Activated CD4-positive, alpha-beta T cell treated with anti-CD3 and anti-CD28 coated beads for 48 hours (primary cell): ENCODE measurements at regions not wholly inside any gene's neighbourhood (a gene's known extent, or its start where the extent isn't known, plus 50 kb on each side); places are given as distances from the start of the nearest gene placed in this dataset.

Experiments
- DNase-seq: peaks from one replicate; pipeline ENCODE4 v3.0.0-alpha.2; 2020

- no peak for DNase-seq
These were observed 550.3 kb downstream of the FSCB start for GRCh38 chr14:43956741-43957140.

- no peak for DNase-seq
These were observed 557.7 kb downstream of the FSCB start for GRCh38 chr14:43949400-43949799.

GRCh38 chr14:43939836-43940235 is 567.2 kb downstream of the FSCB start:
- no peak for DNase-seq

GRCh38 chr14:43938588-43939281 is 568.3 kb downstream of the FSCB start:
- no peak for DNase-seq

- DNase-seq, result no peak
These were observed 570.1 kb downstream of the FSCB start for GRCh38 chr14:43937001-43937400.

DNA sequence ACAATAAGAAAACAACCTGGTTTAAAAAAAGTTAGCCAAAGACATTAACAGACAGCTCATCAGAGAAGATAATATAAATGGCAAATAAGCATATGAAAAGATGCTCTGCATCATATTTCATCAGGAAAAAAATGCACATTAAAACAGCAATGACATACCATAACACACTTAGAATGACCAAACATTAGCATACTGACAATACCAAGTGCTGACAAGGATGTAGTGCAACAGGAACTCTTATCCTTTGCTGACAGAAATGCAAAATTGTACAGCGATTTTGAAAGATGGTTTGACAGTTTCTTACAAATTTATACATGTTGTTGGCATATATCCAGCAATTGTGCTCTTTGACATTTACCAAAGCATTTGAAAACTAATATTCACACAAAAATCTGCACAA is 573.0 kb downstream of the FSCB start:
- DNase-seq, result no peak

DNA sequence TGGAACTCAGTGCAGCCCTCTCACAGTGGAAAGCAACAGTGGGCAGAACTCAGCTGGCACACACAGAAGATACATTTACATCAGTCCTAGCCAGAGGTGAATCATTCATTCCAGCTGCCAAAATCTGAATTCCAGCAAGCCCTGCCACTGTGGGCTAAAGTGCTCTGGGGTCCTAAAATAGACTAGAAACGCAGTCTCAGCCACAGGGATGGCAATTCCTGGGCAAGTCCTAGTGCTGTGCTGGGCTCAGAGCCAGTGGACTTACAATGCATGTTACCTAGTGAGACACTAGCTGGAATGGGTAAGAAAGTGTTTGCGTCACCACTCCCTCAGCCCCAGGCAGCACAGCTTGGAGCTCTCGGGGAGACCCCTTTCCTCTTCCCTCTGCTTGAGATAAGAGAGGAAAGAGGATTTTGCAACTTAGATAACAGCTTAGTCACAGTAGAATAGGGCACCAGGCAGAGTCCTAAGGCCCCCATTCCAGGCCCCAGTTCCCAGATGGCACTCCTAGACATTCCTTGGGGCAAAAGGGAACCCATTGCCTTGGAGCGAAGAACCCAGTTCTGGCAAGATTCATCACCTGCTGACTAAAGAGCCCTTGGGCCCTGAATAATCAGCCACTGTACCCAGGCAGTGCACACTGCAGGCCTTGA is 592.9 kb downstream of the FSCB start:
- no peak for DNase-seq

- no peak for DNase-seq
These were observed 603.9 kb downstream of the FSCB start for GRCh38 chr14:43903209-43903608.

- no peak for DNase-seq
These were observed 605.0 kb downstream of the FSCB start for GRCh38 chr14:43901911-43902673.

- no peak for DNase-seq
These were observed 606.9 kb downstream of the FSCB start for GRCh38 chr14:43900173-43900655.

DNA sequence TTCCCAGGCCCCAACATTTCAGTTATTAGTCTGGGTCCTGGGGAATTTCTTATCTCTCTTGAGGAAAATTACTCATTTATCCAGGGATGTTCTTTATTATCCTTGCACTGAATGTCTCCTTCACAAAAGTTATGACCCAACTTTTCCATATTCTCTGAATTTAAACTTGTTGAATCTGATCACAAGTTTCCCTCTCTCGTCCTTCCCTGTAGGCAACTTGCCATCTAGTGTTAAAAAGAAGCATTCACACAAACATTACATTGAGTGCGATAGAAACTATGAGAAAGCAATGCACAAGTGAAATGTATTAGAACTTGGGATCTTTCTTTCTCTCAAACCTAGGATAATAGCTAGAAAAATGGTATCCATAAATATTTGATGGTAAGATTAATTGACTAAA is 608.4 kb downstream of the FSCB start:
- no peak for DNase-seq

DNA sequence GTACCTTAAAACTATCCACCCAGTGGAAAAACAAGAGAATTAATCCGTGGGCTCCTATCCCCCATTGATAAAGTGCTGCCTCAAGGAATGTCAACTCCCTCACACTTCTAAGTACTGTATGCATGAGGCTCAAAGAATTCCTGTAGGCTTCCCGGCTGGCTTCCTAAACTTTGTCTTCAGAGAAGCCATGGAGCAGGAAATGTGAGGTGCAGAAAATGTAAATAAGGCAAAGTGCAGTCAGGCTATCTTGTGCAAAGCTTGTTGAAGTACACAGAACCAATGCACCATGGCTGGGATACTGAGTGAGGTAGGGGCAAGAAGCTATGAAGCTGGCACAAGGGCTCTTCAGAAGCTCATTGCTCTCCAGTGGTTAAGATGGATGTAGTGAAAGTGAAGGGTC is 611.0 kb downstream of the FSCB start:
- DNase-seq, result no peak

GRCh38 chr14:43894534-43894933 is 612.5 kb downstream of the FSCB start:
- DNase-seq, result no peak

- no peak for DNase-seq
These were observed 619.6 kb downstream of the FSCB start for GRCh38 chr14:43887523-43887922.

GRCh38 chr14:43877351-43877960 is 629.6 kb downstream of the FSCB start:
- no peak for DNase-seq

DNA sequence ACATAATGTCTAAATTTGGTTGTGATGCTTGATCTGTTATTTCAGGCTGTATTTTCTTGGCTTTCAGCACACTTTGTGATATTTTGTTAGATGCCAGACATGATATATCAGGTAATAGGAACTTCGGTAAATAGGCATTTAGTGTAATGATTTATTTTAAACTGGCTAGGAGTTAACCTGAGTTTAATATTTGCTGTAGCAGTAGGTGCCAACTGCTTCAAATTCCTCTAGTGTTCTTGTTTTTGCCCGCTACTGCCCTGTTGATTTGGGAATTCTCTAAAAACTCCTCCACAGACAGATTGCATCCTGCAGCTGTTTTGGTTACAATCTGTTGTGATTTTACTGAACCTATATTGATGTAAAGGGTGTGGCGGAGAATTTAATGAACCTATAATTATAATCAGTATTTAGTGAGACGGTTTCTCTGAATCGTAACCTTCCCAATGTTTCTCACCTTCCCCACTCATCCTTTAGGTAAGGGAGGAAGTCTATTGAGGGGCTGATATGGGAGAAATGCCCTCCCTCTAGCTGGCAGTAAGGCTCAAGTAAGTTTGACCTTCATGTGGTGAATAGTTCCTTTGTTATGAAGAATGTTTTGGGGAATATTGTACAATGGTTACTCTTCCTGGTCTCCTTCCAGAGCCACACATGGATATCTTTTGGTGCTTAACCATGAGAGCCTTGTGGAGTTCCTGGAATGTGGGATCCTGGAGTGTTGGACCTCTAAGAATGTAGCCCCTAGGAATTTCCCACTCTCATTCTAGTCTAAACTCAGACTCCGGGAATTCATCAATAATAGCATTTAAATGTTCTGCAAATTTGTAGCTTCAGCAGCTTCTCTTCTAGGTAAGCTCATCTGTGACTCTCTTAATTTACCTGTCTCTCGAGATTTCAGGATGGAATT is 634.1 kb downstream of the FSCB start:
- no peak for DNase-seq

DNA sequence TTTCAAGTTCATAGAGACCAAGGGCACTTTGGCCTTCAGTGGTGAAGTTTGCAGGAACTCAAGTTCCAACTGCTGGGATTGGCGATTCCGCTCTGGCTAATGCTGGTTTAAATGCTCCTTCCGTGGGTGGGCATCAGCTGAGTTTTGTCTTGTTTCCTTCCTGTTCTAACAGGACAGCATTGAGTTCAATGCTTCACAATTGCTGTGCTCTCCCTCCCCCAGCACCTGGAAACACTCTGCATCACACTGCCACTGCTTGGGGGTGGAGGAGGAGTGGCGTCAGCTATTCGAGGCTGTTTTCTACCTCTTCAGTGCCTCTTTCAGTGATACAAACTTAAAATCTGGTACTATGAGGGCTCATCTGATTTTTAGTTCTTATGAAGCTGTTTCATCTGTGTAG is 634.9 kb downstream of the FSCB start:
- DNase-seq, result no peak

GRCh38 chr14:43858981-43859380 is 648.1 kb downstream of the FSCB start:
- no peak for DNase-seq

DNA sequence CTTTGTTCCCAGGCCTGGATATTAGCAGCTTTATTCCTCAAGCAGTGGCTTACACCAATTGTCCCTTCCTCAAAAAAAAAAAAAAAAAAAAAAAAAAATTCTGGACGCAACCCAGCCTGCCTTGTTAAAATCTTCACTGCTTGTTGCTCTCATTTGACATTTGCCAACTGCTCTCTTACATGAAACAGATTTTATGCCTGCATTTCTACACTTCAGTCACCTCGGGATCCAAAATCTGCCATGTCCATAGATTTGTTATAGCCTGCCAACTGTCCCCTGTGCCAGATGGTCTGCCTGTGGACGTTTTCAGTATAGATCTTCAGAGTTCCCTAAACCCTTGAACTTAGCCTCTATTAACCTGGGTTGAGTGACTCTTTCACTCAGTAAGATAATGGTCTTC is 651.5 kb downstream of the FSCB start:
- DNase-seq, result no peak

- DNase-seq, result no peak
These were observed 653.5 kb downstream of the FSCB start for GRCh38 chr14:43853541-43853940.

DNA sequence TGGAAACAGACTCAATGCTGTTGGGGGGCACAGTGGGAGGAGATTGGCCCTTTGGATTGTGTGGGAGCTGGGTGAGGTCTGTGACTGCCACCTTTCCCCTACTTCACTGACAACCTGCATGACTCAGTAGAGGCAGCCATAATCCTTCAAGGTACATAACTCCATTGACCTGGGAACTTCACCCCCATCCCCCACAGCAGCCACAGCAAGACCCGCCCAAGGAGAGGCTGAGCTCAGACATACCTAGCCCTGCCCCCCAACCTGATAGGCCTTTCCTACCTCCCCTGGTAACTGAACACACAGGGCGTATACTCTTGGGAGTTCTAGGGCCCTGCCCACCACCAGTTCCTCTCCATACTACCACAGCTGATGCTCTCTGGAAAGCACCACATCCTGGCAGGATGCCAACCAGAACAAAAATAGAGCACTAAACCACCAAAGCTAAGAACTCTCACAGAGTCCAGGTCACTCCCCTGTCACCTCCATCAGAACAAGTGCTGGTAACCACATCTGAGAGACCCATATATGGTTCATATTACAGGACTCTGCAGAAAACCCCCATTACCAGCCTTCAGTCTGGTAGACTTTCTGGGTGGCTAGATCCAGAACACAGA is 703.9 kb downstream of the FSCB start:
- DNase-seq, result no peak
